GM18502 (cell line): ENCODE measurements at regions not wholly inside any gene's neighbourhood (a gene's known extent, or its start where the extent isn't known, plus 50 kb on each side); places are given as distances from the start of the nearest gene placed in this dataset.

Experiments
- ATAC-seq: cut with Tn5 transposase; IDR thresholded peaks from one replicate; pipeline ENCODE4 v1.9.1; 2021; ENCODE audit warnings: mild to moderate bottlenecking; ENCODE audit not compliant: unreplicated experiment, poor library complexity

GRCh38 chr4:23674694-23675093 is 215.2 kb downstream of the PPARGC1A start:
- ATAC-seq = no peak

DNA sequence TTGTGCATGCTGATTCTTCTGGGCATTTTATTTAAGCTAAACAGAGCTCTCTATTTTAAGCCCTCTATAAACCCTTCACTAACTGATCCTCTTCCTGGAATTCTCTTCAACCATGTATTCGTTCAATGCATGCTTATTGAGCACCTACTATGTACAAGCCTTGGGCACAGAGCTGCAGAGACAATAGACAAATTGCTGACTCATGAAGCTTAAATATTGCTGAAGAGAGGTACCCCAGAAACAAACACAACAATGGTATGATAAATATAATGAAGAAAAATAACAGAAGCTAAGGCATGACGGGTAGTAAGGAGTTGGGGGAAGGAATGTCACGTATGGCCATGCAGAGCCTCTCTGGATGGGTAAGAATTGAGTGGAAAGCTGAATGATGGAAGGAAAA is 222.2 kb downstream of the PPARGC1A start:
- no peak for ATAC-seq

GRCh38 chr4:23660865-23661264 is 229.0 kb downstream of the PPARGC1A start:
- ATAC-seq = no peak

DNA sequence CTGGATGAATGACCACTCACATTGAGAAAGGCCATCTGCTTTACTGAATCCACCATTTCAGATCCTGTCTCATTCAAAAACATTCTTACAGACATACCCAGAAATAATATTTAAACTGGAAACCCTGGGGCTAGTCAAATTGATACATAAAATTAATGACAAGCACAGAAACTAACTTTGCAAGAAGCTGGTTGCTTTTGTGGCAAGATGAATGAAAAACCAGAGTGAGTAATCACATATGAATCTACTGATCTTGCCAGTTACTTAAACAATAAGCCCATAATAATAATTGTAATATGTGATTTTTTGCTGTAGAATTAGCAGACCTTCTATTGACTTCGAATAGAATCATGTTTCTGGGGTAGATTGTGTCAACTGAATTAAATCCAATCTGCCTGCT is 235.1 kb downstream of the PPARGC1A start:
- no peak for ATAC-seq

- no peak for ATAC-seq
Observed at GRCh38 chr4:23648854-23649596, 240.8 kb downstream of the PPARGC1A start.

DNA sequence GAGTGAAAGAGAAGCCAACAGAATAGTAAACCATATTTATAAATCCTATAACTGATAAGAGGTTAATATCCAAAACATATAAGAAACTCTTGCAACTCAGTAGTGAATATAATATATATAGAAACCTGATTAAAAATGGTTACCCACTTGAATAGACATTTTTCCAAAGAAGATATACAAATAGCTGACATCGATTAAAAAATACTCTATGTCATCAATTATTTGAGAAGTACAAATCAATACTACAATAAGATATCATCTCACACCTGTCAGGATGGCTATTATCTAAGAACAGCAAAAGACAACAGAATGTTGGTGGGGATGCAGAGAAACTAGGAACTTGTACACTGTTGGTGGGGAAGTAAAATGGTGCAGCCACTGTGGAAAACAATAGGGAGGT is 254.4 kb downstream of the PPARGC1A start:
- ATAC-seq = no peak

- no peak for ATAC-seq
Observed at GRCh38 chr4:23631255-23631950, 258.4 kb downstream of the PPARGC1A start.

GRCh38 chr4:23630110-23630509 is 259.7 kb downstream of the PPARGC1A start:
- ATAC-seq = no peak

DNA sequence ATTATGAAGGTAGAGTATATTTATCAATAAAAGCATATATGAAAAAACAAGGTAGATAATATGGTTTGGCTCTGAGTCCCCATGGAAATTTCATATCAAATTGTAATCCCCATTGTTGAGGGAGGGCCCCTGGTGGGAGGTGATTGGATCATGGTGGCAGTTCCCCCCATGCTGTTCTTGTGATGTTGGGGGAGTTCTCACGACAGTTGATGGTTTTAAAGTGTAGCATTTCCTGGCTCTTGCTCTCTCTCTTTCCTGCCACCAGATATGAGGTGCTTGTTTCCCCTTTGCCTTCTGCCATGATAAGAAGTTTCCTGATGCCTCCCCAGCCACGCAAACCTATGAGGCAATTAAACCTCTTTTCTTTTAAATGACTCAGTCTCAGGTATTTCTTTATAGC is 260.4 kb downstream of the PPARGC1A start:
- no peak for ATAC-seq

DNA sequence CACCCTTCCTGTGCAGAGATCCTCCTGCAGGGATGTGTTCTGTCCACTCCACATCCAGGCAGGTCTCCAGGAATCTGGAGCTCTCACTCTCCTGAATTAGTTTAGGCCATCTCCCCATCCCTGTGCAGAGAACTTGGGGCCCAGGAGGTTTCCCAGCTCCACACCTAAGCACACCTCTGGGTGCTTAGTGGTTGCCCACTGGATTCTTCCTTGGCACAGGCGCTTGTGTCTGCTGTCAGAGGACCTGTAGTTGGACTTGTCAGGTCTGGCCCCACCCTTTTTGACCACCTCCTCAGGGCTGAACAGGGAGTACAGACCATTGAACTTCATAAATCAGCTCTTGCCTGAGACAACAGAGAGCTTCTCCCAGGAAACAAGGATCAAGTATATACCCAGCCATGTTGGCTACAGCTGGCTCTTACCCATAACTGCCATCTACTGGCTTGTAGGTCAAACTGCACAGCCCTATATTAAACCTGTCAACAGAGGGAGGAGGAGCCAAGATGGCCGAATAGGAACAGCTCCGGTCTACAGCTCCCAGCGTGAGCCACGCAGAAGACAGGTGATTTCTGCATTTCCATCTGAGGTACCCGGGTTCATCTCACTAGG is 275.5 kb downstream of the PPARGC1A start:
- no peak for ATAC-seq

DNA sequence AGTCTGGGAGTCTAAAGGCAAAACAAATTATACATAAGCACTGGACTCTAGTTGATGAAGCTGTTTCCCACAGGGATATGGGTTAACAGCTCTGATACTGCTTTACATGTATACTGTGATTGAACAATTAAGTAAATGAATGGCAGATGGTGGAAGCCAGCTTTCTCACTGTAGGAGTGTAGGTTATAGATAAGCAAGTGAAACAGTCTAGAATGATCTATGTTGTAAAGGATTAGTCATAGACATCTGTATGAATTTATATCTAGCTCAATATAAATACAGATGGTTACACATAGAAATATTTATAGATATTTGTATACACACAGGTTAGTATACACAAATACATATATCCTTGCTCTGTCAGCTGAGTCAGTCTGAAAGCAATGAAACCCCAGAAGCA is 276.1 kb downstream of the PPARGC1A start:
- no peak for ATAC-seq

DNA sequence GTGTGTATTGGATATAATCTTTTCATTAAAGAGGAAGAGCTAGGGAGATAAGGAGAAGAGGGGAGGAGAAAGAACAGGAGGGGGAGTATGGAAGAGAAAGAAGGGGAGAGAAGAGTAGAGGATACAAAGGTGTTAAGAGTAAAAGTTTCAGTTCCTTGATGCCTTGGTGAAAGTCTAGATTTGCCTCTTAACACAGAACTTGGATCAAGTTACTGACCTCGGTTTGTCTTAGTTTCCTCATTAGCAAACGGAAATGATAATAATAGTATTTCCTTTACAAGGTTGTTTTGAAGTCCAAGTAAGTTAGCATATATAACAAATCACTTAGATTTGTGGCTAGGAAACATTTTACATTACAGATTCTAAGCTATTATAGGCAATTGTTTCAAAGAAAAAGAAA is 287.1 kb downstream of the PPARGC1A start:
- ATAC-seq = no peak

DNA sequence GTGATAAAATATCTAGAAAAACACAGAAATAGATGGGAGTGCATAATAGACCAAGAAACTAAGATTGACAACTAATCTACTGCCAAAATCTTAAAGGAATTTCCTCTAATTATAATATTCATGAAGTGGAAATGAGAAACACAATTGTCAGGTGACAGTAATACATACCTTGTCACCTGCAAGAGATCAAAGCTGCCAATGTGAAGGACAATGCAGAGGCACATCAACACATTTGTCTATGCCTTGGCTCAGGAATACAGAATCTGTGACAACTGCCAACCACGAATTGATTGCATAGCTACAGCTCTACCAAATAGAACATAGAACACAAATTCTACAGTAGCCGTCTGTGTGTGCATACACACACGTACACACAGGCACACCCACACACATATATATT is 295.7 kb downstream of the PPARGC1A start:
- no peak for ATAC-seq

GRCh38 chr4:23590431-23590830 is 299.4 kb downstream of the PPARGC1A start:
- ATAC-seq = no peak

GRCh38 chr4:23584024-23584423 is 305.8 kb downstream of the PPARGC1A start:
- no peak for ATAC-seq

GRCh38 chr4:23582671-23583070 is 307.2 kb downstream of the PPARGC1A start:
- ATAC-seq = no peak

DNA sequence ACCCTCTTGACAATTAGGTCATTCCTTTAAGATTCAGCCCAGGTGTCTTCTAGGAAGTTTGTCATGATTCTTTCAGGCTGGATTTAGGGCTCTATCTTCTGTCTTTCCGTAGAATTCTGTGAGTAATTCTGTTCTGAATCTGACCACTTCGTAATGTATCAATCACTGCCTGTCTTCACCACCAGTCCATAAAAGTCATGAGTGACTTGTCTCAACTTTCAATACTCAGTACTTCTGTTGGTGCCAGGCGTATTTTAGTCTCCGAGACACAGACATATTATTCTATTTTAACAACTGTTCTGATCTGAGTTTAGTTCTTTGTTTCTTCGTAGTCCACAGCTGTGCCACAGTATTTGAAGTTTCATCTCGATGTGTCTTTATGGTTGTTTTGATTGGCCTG is 310.7 kb downstream of the PPARGC1A start:
- no peak for ATAC-seq

DNA sequence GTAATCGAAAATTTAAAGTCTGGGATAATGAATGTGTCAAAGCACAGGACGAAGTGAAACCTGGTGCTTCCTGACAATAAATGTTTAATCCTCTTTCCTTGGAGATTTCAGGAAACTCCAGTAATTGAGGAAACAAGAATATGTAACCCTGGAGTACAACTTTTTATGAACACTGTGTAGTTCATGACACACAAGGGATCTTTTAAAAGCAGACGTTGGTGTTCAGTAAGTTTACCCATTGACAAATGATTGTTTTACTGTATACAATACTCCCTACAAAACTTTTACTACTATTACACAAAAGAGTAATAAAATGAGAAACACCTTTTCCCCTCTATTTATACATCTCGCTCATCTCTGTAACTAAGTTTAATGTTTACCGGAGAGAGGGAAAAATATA is 312.4 kb downstream of the PPARGC1A start:
- no peak for ATAC-seq

- no peak for ATAC-seq
Observed at GRCh38 chr4:23572382-23572781, 317.5 kb downstream of the PPARGC1A start.

- ATAC-seq = no peak
Observed at GRCh38 chr4:23567338-23567737, 322.5 kb downstream of the PPARGC1A start.

DNA sequence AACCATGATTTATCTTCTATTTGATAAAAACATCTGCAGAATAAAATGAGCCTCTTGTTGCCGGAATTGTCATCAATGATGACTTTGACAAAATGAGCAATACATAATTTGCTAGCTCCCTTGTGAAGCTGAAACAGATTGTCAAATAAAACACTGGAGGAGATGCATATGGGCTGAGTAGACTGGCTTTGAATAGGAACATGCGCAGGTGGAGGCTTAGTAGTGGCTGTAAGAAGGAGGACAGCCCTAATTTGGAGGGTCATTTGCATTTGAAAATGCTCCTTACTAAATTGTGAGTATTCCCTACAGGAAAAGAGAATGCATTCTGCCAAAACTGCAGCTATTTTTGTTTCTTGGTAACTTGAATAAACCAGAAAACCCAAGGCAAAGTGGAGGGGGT is 329.1 kb downstream of the PPARGC1A start:
- no peak for ATAC-seq

DNA sequence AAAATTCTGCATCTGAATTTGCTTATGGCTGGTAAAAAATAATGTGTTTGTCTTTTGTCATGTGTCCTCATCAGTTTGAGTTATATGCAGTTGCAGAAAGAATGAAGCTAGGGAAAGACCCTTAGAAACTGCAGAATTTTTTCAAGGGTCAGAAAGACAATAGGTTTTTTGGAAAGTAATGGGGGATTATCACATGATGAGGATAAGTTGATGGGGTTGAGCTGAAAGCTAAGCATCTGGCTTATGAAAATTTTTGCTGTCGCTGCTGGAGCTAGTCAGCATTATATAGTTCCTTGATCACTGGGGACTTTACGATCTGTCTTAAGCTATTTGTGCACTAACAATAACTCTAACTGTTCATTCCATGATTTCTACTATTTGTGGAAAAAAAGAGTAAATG is 331.7 kb downstream of the PPARGC1A start:
- no peak for ATAC-seq
